VCaP (cell line): ENCODE measurements at regions not wholly inside any gene's neighbourhood (a gene's known extent, or its start where the extent isn't known, plus 50 kb on each side); places are given as distances from the start of the nearest gene placed in this dataset.

Experiments
- H3K27ac ChIP-seq: fragments of 450-650 bp; 2 replicates; pipeline ENCODE4 v1.5.1; 2017
- CTCF ChIP-seq: fragments of 450-650 bp; conservative IDR thresholded peaks from 2 replicates; pipeline ENCODE4 v1.5.1; 2017; ENCODE audit warnings: mild to moderate bottlenecking, moderate library complexity

- no peak overlapping the region for H3K27ac ChIP-seq
- no peak for TF ChIP-seq CTCF
These were observed 1150.2 kb upstream of the PCDH9 start for GRCh38 chr13:68380041-68380973.

- TF ChIP-seq CTCF, result no peak
These were observed 1148.2 kb upstream of the PCDH9 start for GRCh38 chr13:68378294-68378693.

GRCh38 chr13:68375004-68375403 lies 1144.9 kb upstream of the PCDH9 start:
- no peak for TF ChIP-seq CTCF
- H3K27ac ChIP-seq, result no peak overlapping the region

More at GRCh38 chr13:68378294-68378693, 1148.2 kb upstream of the PCDH9 start:
- H3K27ac ChIP-seq, result no peak overlapping the region

GRCh38 chr13:68369739-68370138 lies 1139.6 kb upstream of the PCDH9 start:
- no peak for TF ChIP-seq CTCF
- no peak overlapping the region for H3K27ac ChIP-seq

GRCh38 chr13:68368922-68369321 lies 1138.8 kb upstream of the PCDH9 start:
- H3K27ac ChIP-seq, result no peak overlapping the region
- TF ChIP-seq CTCF, result no peak

- H3K27ac ChIP-seq, result no peak overlapping the region
- no peak for TF ChIP-seq CTCF
These were observed 1129.0 kb upstream of the PCDH9 start for GRCh38 chr13:68359105-68359504.

GRCh38 chr13:68358294-68358705 lies 1128.2 kb upstream of the PCDH9 start:
- H3K27ac ChIP-seq, result no peak overlapping the region
- TF ChIP-seq CTCF, result no peak
